Smooth muscle cell (in vitro differentiated cells): ENCODE measurements at regions not wholly inside any gene's neighbourhood (a gene's known extent, or its start where the extent isn't known, plus 50 kb on each side); places are given as distances from the start of the nearest gene placed in this dataset.
"Not testable (repeated sequence)": the region's sequence is repeated elsewhere in the genome, so short reads cannot be mapped to it uniquely, and the experiment has no call there.

Source experiments
- DNase-seq: peaks from one replicate; lab custom pipeline; 2025; ENCODE audit not compliant: unreplicated experiment; lab: John Stamatoyannopoulos, UW
- H2AFZ ChIP-seq: fragments of 200-600 bp; sonication (generic); 2 replicates; pipeline ENCODE4 v1.6.0; 2016; ENCODE audit warnings: antibody characterized with exemption, low read depth, mild to moderate bottlenecking
- H3F3A ChIP-seq: fragments of 200-600 bp; sonication (generic); 2 replicates; pipeline ENCODE4 v1.6.0; 2017; ENCODE audit warnings: antibody characterized with exemption, low read depth
- H3K27ac ChIP-seq: fragments of 200-600 bp; sonication (generic); 2 replicates; pipeline ENCODE4 v1.5.1; 2016; ENCODE audit warnings: low read depth, mild to moderate bottlenecking
- H3K27me3 ChIP-seq: fragments of 200-600 bp; sonication (generic); 2 replicates; pipeline ENCODE4 v1.6.1; 2016; ENCODE audit warnings: low read depth, mild to moderate bottlenecking
- H3K36me3 ChIP-seq: fragments of 200-600 bp; sonication (generic); 2 replicates; pipeline ENCODE4 v1.5.1; 2016; ENCODE audit warnings: low read depth
- H3K4me1 ChIP-seq: fragments of 200-600 bp; sonication (generic); 2 replicates; pipeline ENCODE4 v1.5.1; 2016; ENCODE audit warnings: low read depth
- H3K4me2 ChIP-seq: fragments of 200-600 bp; sonication (generic); 2 replicates; pipeline ENCODE4 v1.6.0; 2016; ENCODE audit warnings: mild to moderate bottlenecking
- H3K4me3 ChIP-seq: fragments of 200-600 bp; sonication (generic); 2 replicates; pipeline ENCODE4 v1.5.1; 2016; ENCODE audit warnings: mild to moderate bottlenecking
- H3K79me2 ChIP-seq: fragments of 200-600 bp; sonication (generic); 2 replicates; pipeline ENCODE4 v1.6.0; 2016; ENCODE audit warnings: low read depth, mild to moderate bottlenecking
- H3K9ac ChIP-seq: fragments of 200-600 bp; sonication (generic); 2 replicates; pipeline ENCODE4 v1.6.0; 2016; ENCODE audit warnings: low read depth
- H3K9me3 ChIP-seq: fragments of 200-600 bp; sonication (generic); replicated peaks from 2 replicates; pipeline ENCODE4 v1.5.1; 2016; ENCODE audit warnings: low read depth
- H4K20me1 ChIP-seq: fragments of 200-600 bp; sonication (generic); 2 replicates; pipeline ENCODE4 v1.6.0; 2016; ENCODE audit warnings: low read depth
- WGBS: methylation state at CpG from one replicate; pipeline ENCODE4 v1.1.7; 2016; ENCODE audit warnings: low lambda C conversion rate; 5-methylcytosine and 5-hydroxymethylcytosine counted together
- TF ChIP-seq, protein P1 (sequence below): fragments of 200-600 bp; sonication (generic); IDR thresholded peaks from 2 replicates; pipeline ENCODE4 v1.5.1; 2017; ENCODE audit warnings: borderline replicate concordance, mild to moderate bottlenecking, antibody characterized with exemption; ENCODE audit not compliant: insufficient read depth, poor library complexity, severe bottlenecking

DNA sequence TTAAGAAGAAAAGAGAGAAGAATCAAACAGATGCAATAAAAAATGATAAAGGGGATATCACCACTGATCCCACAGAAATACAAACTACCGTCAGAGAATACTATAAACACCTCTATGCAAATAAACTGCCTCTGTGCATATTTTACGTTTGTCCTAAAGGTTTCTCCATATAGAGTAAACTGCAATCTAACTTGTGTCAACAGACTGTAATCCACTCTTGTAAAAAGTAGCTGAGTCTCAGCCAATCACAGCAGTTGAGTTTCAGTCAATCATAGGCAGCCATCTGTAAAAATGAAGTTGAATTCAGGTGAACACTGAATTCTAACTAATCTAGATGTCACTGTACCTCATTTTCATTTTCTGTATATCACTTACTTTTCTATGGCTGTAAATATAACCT is 112.2 kb upstream of the SYNCRIP start:
- 26% methylated on average over 2 of the region's 2 CpGs for WGBS

DNA sequence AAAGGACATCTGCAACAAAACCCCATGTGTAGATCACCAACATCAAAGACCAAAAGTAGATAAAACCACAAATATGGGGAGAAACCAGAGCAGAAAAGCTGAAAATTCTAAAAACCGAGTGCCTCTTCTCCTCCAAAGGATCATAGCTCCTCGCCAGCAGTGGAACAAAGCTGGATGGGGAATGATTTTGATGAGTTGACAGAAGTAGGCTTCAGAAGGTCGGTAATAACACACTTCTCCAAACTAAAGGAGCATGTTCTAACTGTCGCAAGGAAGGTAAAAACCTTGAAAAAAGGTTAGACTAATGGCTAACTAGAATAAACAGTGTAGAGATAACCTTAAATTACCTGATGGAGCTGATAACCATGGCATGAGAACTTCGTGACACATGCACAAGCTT is 109.9 kb upstream of the SYNCRIP start:
- TF ChIP-seq, protein P1, sequence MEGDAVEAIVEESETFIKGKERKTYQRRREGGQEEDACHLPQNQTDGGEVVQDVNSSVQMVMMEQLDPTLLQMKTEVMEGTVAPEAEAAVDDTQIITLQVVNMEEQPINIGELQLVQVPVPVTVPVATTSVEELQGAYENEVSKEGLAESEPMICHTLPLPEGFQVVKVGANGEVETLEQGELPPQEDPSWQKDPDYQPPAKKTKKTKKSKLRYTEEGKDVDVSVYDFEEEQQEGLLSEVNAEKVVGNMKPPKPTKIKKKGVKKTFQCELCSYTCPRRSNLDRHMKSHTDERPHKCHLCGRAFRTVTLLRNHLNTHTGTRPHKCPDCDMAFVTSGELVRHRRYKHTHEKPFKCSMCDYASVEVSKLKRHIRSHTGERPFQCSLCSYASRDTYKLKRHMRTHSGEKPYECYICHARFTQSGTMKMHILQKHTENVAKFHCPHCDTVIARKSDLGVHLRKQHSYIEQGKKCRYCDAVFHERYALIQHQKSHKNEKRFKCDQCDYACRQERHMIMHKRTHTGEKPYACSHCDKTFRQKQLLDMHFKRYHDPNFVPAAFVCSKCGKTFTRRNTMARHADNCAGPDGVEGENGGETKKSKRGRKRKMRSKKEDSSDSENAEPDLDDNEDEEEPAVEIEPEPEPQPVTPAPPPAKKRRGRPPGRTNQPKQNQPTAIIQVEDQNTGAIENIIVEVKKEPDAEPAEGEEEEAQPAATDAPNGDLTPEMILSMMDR: no peak
- H3K36me3 ChIP-seq: no peaks in the 10 kb centered on the region
- H2AFZ ChIP-seq: no peak overlapping the region
- H3K9ac ChIP-seq: no peak overlapping the region
- no peak overlapping the region for H3K27ac ChIP-seq
- no peaks in the 10 kb centered on the region for H3K79me2 ChIP-seq
- no peak overlapping the region for H3K4me3 ChIP-seq
- no peak for DNase-seq
- H4K20me1 ChIP-seq: no peaks in the 10 kb centered on the region
- no peak overlapping the region for H3K4me2 ChIP-seq
- no peaks in the 10 kb centered on the region for H3K27me3 ChIP-seq
- no peaks in the 10 kb centered on the region for H3K4me1 ChIP-seq
- H3K9me3 ChIP-seq: no peaks in the 10 kb centered on the region
- no peaks in the 10 kb centered on the region for H3F3A ChIP-seq
- 92% methylated on average over 5 of the region's 5 CpGs for WGBS

More for the DNA sequence above, 112.2 kb upstream of the SYNCRIP start:
- H3K9me3 ChIP-seq: no peaks in the 10 kb centered on the region
- no peaks in the 10 kb centered on the region for H4K20me1 ChIP-seq
- H3F3A ChIP-seq: no peaks in the 10 kb centered on the region
- H3K27ac ChIP-seq: no peak overlapping the region
- no peak overlapping the region for H2AFZ ChIP-seq
- no peak for DNase-seq
- no peaks in the 10 kb centered on the region for H3K36me3 ChIP-seq
- TF ChIP-seq, protein P1: no peak
- H3K4me3 ChIP-seq: no peak overlapping the region
- H3K4me2 ChIP-seq: no peak overlapping the region
- no peaks in the 10 kb centered on the region for H3K4me1 ChIP-seq
- H3K9ac ChIP-seq: no peak overlapping the region
- no peaks in the 10 kb centered on the region for H3K27me3 ChIP-seq
- H3K79me2 ChIP-seq: no peaks in the 10 kb centered on the region

DNA sequence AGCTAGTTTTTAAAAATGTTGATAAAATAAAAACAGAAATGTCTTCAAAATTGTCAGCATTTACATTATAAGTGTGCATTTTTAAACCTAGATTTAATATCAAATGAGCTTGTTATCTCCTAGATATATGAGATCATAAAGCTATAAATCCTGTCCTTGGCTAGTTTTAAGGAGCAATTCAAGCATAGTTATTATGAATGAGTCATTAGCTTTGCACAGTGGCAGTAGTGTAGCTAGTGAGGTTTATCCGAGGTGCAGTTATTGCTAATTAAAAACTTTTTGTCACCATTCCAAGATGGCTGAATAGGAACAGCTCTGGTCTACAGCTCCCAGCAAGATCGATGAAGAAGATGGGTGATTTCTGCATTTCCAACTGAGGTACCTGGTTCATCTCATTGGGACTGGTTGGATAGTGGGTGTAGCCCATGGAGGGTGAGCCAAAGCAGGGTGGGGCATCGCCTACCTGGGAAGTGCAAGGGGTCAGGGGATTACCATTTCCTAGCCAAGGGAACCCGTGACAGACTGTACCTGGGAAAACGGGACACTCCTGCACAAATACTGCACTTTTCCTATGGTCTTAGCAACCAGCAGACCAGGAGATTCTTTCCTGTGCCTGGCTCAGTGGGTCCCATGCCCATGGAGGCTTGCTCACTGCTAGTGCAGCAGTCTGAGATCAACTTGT is 108.8 kb upstream of the SYNCRIP start:
- H3F3A ChIP-seq: no peaks in the 10 kb centered on the region
- 90% methylated on average over 5 of the region's 5 CpGs for WGBS

DNA sequence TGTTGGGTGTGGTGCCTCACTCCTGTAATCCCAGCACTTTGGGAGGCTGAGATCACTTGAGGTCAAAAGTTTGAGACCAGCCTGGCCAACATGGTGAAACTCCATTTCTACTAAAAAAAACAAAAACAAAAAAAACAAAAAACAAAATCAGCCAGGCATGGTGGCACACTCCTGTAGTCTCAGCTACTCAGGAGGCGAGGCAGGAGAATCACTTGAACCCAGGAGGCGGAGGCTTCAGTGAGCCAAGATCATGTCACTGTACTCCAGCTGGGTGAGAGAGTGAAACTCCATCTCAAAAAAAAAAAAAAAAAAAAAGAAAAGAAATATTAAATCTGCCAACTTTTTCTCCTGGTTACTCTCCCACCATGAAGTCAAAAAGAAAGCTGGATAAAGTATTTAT is 107.5 kb upstream of the SYNCRIP start:
- not testable (repeated sequence) for H3K36me3 ChIP-seq, H3K4me2 ChIP-seq, DNase-seq, H3K4me1 ChIP-seq, H3K9ac ChIP-seq, H3K9me3 ChIP-seq, H3K27ac ChIP-seq, H4K20me1 ChIP-seq, H3F3A ChIP-seq, H3K79me2 ChIP-seq, H2AFZ ChIP-seq, H3K27me3 ChIP-seq, H3K4me3 ChIP-seq
- WGBS: 84% methylated on average over 2 of the region's 2 CpGs

More for the DNA sequence above, 108.8 kb upstream of the SYNCRIP start:
- Histone ChIP-seq H3K27ac (no peak overlapping the region), H3K27me3 (no peaks in the 10 kb centered on the region), H3K9ac (no peak overlapping the region), H4K20me1 (no peaks in the 10 kb centered on the region), H3K9me3 (no peaks in the 10 kb centered on the region), H3K4me3 (no peak overlapping the region), H3K79me2 (no peaks in the 10 kb centered on the region), H2AFZ (no peak overlapping the region), H3K4me1 (no peaks in the 10 kb centered on the region), H3K4me2 (no peak overlapping the region), H3K36me3 (no peaks in the 10 kb centered on the region)
- DNase-seq: no peak
- TF ChIP-seq, protein P1: no peak
